Loucy (cell line): ENCODE measurements at regions not wholly inside any gene's neighbourhood (a gene's known extent, or its start where the extent isn't known, plus 50 kb on each side); places are given as distances from the start of the nearest gene placed in this dataset.

Source experiments
- CTCF ChIP-seq: fragments of 200-600 bp; sonication (generic); conservative IDR thresholded peaks from 2 replicates; pipeline ENCODE4 v1.5.1; 2014; ENCODE audit warnings: mild to moderate bottlenecking, antibody characterized with exemption, low read length
- EZH2phosphoT487 ChIP-seq: fragments of 200-600 bp; IDR thresholded peaks from 2 replicates; pipeline ENCODE4 v1.6.1; 2018; ENCODE audit warnings: antibody characterized with exemption, mild to moderate bottlenecking, moderate library complexity, borderline replicate concordance

- TF ChIP-seq CTCF (no peak), EZH2phosphoT487 (no peak)
These were observed 204.3 kb downstream of the URI1 start for GRCh38 chr19:30146346-30146745.
